LNCAP (cell line): ENCODE measurements at regions not wholly inside any gene's neighbourhood (a gene's known extent, or its start where the extent isn't known, plus 50 kb on each side); places are given as distances from the start of the nearest gene placed in this dataset.

ENCODE experiments used
- TF ChIP-seq, protein P1 (sequence below): fragments of 450-650 bp; IDR thresholded peaks from 2 replicates; pipeline ENCODE4 v1.5.1; 2017; ENCODE audit warnings: mild to moderate bottlenecking

GRCh38 chr15:38150794-38151193 lies 101.8 kb upstream of the SPRED1 start:
- TF ChIP-seq, protein P1, sequence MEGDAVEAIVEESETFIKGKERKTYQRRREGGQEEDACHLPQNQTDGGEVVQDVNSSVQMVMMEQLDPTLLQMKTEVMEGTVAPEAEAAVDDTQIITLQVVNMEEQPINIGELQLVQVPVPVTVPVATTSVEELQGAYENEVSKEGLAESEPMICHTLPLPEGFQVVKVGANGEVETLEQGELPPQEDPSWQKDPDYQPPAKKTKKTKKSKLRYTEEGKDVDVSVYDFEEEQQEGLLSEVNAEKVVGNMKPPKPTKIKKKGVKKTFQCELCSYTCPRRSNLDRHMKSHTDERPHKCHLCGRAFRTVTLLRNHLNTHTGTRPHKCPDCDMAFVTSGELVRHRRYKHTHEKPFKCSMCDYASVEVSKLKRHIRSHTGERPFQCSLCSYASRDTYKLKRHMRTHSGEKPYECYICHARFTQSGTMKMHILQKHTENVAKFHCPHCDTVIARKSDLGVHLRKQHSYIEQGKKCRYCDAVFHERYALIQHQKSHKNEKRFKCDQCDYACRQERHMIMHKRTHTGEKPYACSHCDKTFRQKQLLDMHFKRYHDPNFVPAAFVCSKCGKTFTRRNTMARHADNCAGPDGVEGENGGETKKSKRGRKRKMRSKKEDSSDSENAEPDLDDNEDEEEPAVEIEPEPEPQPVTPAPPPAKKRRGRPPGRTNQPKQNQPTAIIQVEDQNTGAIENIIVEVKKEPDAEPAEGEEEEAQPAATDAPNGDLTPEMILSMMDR, result no peak

DNA sequence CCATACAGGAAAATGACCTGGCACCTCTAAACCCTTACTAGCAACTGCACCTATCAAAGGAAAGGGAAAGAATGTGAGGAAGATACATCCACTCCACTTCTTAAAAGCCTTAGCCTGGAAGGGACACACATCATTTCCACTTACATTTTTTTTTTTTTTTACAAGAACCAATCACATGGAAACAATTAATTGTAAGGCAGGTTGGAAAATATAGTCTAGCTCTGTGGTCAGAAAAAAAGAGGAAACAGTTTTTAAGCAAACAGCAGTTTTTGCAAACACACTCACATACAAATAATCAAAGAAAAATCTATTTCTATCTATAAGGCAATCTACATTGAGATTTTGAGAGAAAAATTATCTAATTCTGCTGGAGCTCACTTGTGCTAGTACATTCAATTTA lies 98.9 kb upstream of the SPRED1 start:
- TF ChIP-seq, protein P1, result no peak

GRCh38 chr15:38154255-38154654 lies 98.4 kb upstream of the SPRED1 start:
- TF ChIP-seq, protein P1, result no peak

GRCh38 chr15:38154837-38155236 lies 97.8 kb upstream of the SPRED1 start:
- TF ChIP-seq, protein P1, result no peak

DNA sequence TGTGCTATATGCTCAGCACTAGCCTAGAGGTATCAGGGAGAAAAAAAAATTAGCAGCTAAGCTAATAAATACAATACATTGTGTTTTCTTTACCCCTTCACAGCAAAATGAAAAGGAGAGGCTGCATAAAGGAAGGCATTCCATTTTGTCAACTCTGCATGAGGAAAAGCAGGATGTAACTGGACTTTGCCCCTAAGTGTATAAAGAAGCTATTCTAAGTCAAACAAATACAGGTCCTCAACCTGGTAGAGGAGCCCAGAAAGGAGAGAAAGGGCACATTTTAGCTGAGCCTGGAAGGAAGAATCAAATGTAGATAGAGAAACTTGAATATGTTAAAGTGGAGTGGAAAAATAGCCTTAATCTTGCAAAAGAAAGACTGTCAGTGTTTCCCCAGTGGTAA lies 89.0 kb upstream of the SPRED1 start:
- TF ChIP-seq, protein P1, result no peak

GRCh38 chr15:38164061-38164460 lies 88.6 kb upstream of the SPRED1 start:
- TF ChIP-seq, protein P1, result no peak

DNA sequence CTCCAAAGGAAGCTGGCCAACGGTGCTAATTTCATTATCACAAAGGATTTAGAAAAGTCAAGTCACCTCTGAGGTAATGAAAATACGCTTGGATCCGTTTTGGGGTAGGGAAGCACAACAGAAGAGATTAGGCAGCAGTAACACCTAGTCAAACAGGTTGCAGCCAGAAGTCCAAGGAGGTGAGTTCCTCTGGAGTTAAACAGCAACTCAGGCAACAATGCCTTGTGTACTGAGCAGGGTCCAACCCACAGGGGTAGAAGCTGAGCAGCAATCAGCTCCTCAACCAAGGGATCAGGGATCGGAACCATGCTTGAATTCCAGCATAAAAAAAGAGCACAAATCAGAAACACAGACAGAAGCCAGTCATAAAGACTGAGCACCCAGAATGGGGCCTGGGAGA lies 88.1 kb upstream of the SPRED1 start:
- TF ChIP-seq, protein P1, result no peak

DNA sequence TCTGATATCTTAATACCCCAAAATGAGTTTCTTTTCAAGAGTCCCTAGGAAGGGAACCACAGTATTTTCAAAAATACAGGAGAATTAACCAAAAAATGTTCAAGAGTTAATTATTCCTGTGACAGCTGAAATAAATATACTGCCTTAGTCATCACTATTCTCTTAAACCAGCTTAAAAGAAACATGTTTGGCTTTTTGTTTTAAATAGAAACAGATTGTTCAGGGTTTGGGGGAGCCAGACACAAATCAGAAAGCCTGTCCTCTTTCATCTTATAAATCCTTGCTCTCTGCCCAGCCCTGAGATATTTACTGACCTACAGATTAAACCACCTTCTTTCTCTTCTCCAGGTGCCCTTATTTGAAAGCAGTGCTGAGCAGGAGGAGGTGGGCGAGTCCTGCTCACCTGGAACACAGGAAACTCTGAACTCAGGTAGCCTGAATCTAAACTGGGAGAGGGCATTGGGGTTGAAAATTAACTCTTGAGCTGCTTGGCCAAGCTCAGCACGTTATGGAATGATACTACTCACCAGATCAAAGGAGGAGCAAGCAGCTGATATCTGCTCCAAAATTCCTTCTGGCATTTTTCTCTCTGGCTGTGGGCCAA lies 84.1 kb upstream of the SPRED1 start:
- TF ChIP-seq, protein P1, result no peak
